HEK293 (cell line): ENCODE measurements at regions not wholly inside any gene's neighbourhood (a gene's known extent, or its start where the extent isn't known, plus 50 kb on each side); places are given as distances from the start of the nearest gene placed in this dataset.

Experiments
- CTCF ChIA-PET: fragments of 350-600 bp; formaldehyde crosslinking; extraction: SDS; loops from one replicate; lab custom pipeline; 2021; ENCODE audit warnings: antibody characterized with exemption; lab: Yijun Ruan, JAX
- POLR2A ChIA-PET: fragments of 300-600 bp; formaldehyde crosslinking; extraction: SDS; loops from one replicate; lab custom pipeline; 2020; ENCODE audit warnings: antibody characterized with exemption, inconsistent platforms; lab: Yijun Ruan, JAX
- H3K27ac ChIP-seq: fragments of 200-500 bp; sonication (Bioruptor generic); 2 replicates; pipeline ENCODE4 v1.5.1; 2014; ENCODE audit warnings: low read depth, low read length, control low read depth, inconsistent platforms; ENCODE audit errors: extremely low read depth
- H3K36me3 ChIP-seq, 2 experiments: fragments of 200-500 bp in 1 of 2; sonication (Bioruptor generic) in 1 of 2; 1 replicate in 1 of 2; 2 replicates in 1 of 2; pipeline ENCODE4 v1.5.1; 2014 to 2017; ENCODE audit warnings: inconsistent platforms in 2 of 2, low read length in 2 of 2; ENCODE audit not compliant: control insufficient read depth in 2 of 2, insufficient read depth in 1 of 2
- H3K4me1 ChIP-seq: fragments of 200-500 bp; sonication (Bioruptor generic); 2 replicates; pipeline ENCODE4 v1.5.1; 2014; ENCODE audit warnings: mild to moderate bottlenecking, low read length, inconsistent platforms; ENCODE audit not compliant: control insufficient read depth, insufficient read depth
- H3K4me3 ChIP-seq: 2 replicates; pipeline ENCODE4 v1.5.1; 2011; ENCODE audit warnings: low read depth, mild to moderate bottlenecking, control low read depth, low read length, moderate library complexity
- H3K9me3 ChIP-seq: fragments of 200-500 bp; sonication (Bioruptor generic); 2 replicates; pipeline ENCODE4 v1.5.1; 2014; ENCODE audit warnings: low read depth, low read length, inconsistent platforms; ENCODE audit not compliant: control insufficient read depth, insufficient read depth
- EGR2 ChIP-seq: fragments of 450-650 bp; formaldehyde crosslinking; IDR thresholded peaks from 2 replicates; pipeline ENCODE4 v1.5.1; 2016; ENCODE audit warnings: low read depth, missing biosample characterization, missing genetic modification characterization
- HOXA7 ChIP-seq: sonication (generic); formaldehyde crosslinking; IDR thresholded peaks from 2 replicates; pipeline ENCODE4 v1.8.1; 2022; ENCODE audit warnings: missing genetic modification reagents, borderline replicate concordance
- TCF7L2 ChIP-seq: IDR thresholded peaks from 2 replicates; pipeline ENCODE4 v1.6.1; 2011; ENCODE audit warnings: low read depth, mild to moderate bottlenecking, inconsistent platforms, low read length, moderate library complexity, borderline replicate concordance
- TRIM28 ChIP-seq: IDR thresholded peaks from 2 replicates; pipeline ENCODE4 v1.6.1; 2011; ENCODE audit warnings: low read length, control low read depth, borderline replicate concordance
- ZBTB17 ChIP-seq: fragments of 450-650 bp; formaldehyde crosslinking; IDR thresholded peaks from 2 replicates; pipeline ENCODE4 v1.5.1; 2016; ENCODE audit warnings: missing biosample characterization, missing genetic modification characterization
- ZBTB20 ChIP-seq: fragments of 450-650 bp; formaldehyde crosslinking; IDR thresholded peaks from 2 replicates; pipeline ENCODE4 v1.5.1; 2016; ENCODE audit warnings: missing biosample characterization, missing genetic modification characterization
- ZNF155 ChIP-seq: fragments of 450-650 bp; formaldehyde crosslinking; IDR thresholded peaks from 2 replicates; pipeline ENCODE4 v1.5.1; 2016; ENCODE audit warnings: missing biosample characterization, missing genetic modification characterization
- ZNF16 ChIP-seq: fragments of 450-650 bp; formaldehyde crosslinking; IDR thresholded peaks from 2 replicates; pipeline ENCODE4 v1.5.1; 2016; ENCODE audit warnings: low read depth, missing biosample characterization, missing genetic modification characterization
- ZNF175 ChIP-seq: fragments of 450-650 bp; formaldehyde crosslinking; IDR thresholded peaks from 2 replicates; pipeline ENCODE4 v1.5.1; 2016; ENCODE audit warnings: missing biosample characterization, missing genetic modification characterization
- ZNF184 ChIP-seq: fragments of 450-650 bp; IDR thresholded peaks from 2 replicates; pipeline ENCODE4 v1.5.1; 2018; ENCODE audit warnings: missing biosample characterization, mild to moderate bottlenecking, missing genetic modification characterization
- ZNF24 ChIP-seq: fragments of 450-650 bp; formaldehyde crosslinking; IDR thresholded peaks from 2 replicates; pipeline ENCODE4 v1.5.1; 2016; ENCODE audit warnings: missing biosample characterization, missing genetic modification characterization
- ZNF248 ChIP-seq: fragments of 450-650 bp; formaldehyde crosslinking; IDR thresholded peaks from 2 replicates; pipeline ENCODE4 v1.5.1; 2017; ENCODE audit warnings: missing biosample characterization, missing genetic modification characterization
- ZNF274 ChIP-seq, 2 experiments: fragments of 200-500 bp in 1 of 2; fragments of 450-650 bp in 1 of 2; sonication (Bioruptor generic) in 1 of 2; formaldehyde crosslinking in 1 of 2; IDR thresholded peaks; 2 replicates each; pipeline versions ENCODE4 v1.5.1 to v1.6.1; 2014 to 2016; ENCODE audit warnings: borderline replicate concordance in 1 of 2, inconsistent platforms in 1 of 2, low read length in 1 of 2, missing biosample characterization in 1 of 2, missing genetic modification characterization in 1 of 2
- ZNF292 ChIP-seq: fragments of 450-650 bp; formaldehyde crosslinking; IDR thresholded peaks from 2 replicates; pipeline ENCODE4 v1.5.1; 2016; ENCODE audit warnings: low read depth, missing biosample characterization, missing genetic modification characterization, borderline replicate concordance
- ZNF341 ChIP-seq: fragments of 450-650 bp; formaldehyde crosslinking; IDR thresholded peaks from 2 replicates; pipeline ENCODE4; 2016; ENCODE audit warnings: low read depth, missing biosample characterization, missing genetic modification characterization
- ZNF391 ChIP-seq: fragments of 450-650 bp; formaldehyde crosslinking; IDR thresholded peaks from 2 replicates; pipeline ENCODE4 v1.5.1; 2016; ENCODE audit warnings: low read depth, missing biosample characterization, missing genetic modification characterization, borderline replicate concordance
- ZNF473 ChIP-seq: fragments of 450-650 bp; formaldehyde crosslinking; IDR thresholded peaks from 2 replicates; pipeline ENCODE4 v1.5.1; 2017; ENCODE audit warnings: missing biosample characterization, missing genetic modification characterization
- ZNF48 ChIP-seq: fragments of 450-650 bp; formaldehyde crosslinking; IDR thresholded peaks from 2 replicates; pipeline ENCODE4 v1.5.1; 2016; ENCODE audit warnings: missing biosample characterization, missing genetic modification characterization
- ZNF521 ChIP-seq: fragments of 450-650 bp; formaldehyde crosslinking; IDR thresholded peaks from 2 replicates; pipeline ENCODE4 v1.5.1; 2017; ENCODE audit warnings: missing biosample characterization, mild to moderate bottlenecking, missing genetic modification characterization
- ZNF561 ChIP-seq: fragments of 450-650 bp; IDR thresholded peaks from 2 replicates; pipeline ENCODE4 v1.5.1; 2018; ENCODE audit warnings: missing biosample characterization, missing genetic modification characterization, borderline replicate concordance
- ZNF624 ChIP-seq: fragments of 450-650 bp; formaldehyde crosslinking; IDR thresholded peaks from 2 replicates; pipeline ENCODE4 v1.5.1; 2017; ENCODE audit warnings: missing biosample characterization, missing genetic modification characterization
- ZNF776 ChIP-seq: fragments of 450-650 bp; formaldehyde crosslinking; IDR thresholded peaks from 2 replicates; pipeline ENCODE4 v1.5.0; 2017; ENCODE audit warnings: missing biosample characterization, missing genetic modification characterization, borderline replicate concordance
- ZNF777 ChIP-seq: fragments of 450-650 bp; formaldehyde crosslinking; IDR thresholded peaks from 2 replicates; pipeline ENCODE4 v1.5.1; 2017; ENCODE audit warnings: missing biosample characterization, missing genetic modification characterization, borderline replicate concordance
- ZNF792 ChIP-seq: fragments of 450-650 bp; formaldehyde crosslinking; IDR thresholded peaks from 2 replicates; pipeline ENCODE4 v1.5.1; 2016; ENCODE audit warnings: missing biosample characterization, missing genetic modification characterization
- ZNF837 ChIP-seq: fragments of 450-650 bp; formaldehyde crosslinking; IDR thresholded peaks from 2 replicates; pipeline ENCODE4 v1.5.1; 2016; ENCODE audit warnings: missing biosample characterization, missing genetic modification characterization
- ZSCAN16 ChIP-seq: fragments of 450-650 bp; formaldehyde crosslinking; IDR thresholded peaks from 2 replicates; pipeline ENCODE4 v1.5.1; 2016; ENCODE audit warnings: missing biosample characterization, missing genetic modification characterization
- TF ChIP-seq, protein P1 (sequence below): fragments of 450-650 bp; formaldehyde crosslinking; IDR thresholded peaks from 2 replicates; pipeline ENCODE4 v1.5.1; 2016; ENCODE audit warnings: missing biosample characterization, missing genetic modification characterization
- TF ChIP-seq, protein P2 (sequence below): fragments of 450-650 bp; formaldehyde crosslinking; IDR thresholded peaks from 2 replicates; pipeline ENCODE4 v1.5.1; 2016; ENCODE audit warnings: missing biosample characterization, missing genetic modification characterization
- TF ChIP-seq, protein P3 (sequence below): fragments of 450-650 bp; formaldehyde crosslinking; IDR thresholded peaks from 2 replicates; pipeline ENCODE4 v1.5.1; 2016; ENCODE audit warnings: missing biosample characterization, missing genetic modification characterization

DNA sequence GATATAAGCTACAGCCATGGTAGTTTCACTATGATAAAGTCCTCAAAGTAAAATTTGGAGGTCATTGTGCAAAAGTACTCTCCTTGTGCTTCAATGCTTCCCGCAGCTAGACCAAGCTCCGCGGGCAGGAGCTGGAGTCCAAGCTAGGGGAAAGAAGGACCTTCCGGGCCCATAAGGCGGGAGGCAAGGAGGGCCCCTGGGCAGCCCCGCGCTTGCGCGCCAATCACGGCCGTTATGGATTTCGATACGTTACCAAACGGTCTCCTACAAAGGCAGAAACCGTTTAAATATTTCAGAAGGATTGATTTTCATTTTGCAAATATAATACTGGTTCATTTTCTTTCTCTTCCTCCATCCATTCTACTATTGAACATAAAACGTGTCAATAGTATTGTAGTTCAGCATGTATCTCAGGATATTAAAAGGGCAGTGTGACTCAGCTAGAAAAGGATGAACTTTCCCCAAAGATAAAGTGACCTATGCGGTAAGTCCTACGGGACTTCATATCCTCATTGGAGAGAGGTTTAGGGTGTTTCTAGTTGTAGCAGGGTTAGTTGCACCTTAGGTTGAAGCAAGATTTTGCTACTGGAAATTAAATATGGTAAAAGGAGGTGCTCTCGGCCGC is 128.0 kb downstream of the KIF20B start:
- CTCF ChIA-PET, result interaction anchor here (0.7 kb wide), 1 partner anchor 492 kb away, joined by 3 read pairs; no protein-coding TSS in a partner anchor
- POLR2A ChIA-PET, result no interaction called here
- Histone ChIP-seq H3K9me3 (no peaks in the 10 kb centered on the region), H3K27ac (no peak overlapping the region), H3K4me1 (no peaks in the 10 kb centered on the region), H3K4me3 (no peak overlapping the region), H3K36me3 (no peaks in the 10 kb centered on the region)
- TF ChIP-seq ZNF561 (no peak), ZNF391 (tag by site-specific recombination) (no peak)

DNA sequence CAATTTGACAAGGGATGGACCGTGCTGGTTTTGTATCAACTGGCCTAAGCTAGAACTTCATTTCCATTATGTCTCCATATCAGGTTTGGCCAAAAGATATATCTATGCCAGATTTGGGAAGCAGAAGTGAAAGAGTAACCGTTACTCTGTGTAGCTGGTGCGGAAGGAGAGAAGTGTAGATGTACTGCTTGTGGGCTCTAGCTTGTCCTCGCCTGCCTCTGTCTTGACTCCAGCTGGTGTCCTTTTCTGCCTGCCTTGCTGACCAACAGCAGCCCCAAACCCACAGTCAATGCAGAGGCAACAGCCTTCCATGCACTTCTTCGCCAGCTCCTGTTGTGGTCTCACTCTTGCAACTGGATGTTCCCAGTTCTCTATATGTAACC is 128.5 kb downstream of the KIF20B start:
- Histone ChIP-seq H3K9me3 (no peaks in the 10 kb centered on the region), H3K4me3 (no peak overlapping the region), H3K27ac (no peak overlapping the region), H3K36me3 (no peaks in the 10 kb centered on the region)
- POLR2A ChIA-PET, result no interaction called here
- CTCF ChIA-PET, result no interaction called here
- TF ChIP-seq TRIM28 (no peak), ZSCAN16 (no peak), ZNF521 (tag by site-specific recombination) (no peak), ZNF837 (tag by site-specific recombination) (no peak), EGR2 (tag by site-specific recombination) (no peak), ZNF473 (tag by site-specific recombination) (no peak), ZNF16 (tag by site-specific recombination) (no peak), ZNF155 (tag by site-specific recombination) (no peak), ZNF24 (no peak), ZNF184 (tag by site-specific recombination) (no peak), ZBTB20 (tag by site-specific recombination) (no peak), ZNF175 (no peak), ZNF248 (tag by site-specific recombination) (no peak), TCF7L2 (no peak), ZNF292 (no peak), ZNF624 (tag by site-specific recombination) (no peak), ZNF776 (no peak), ZNF777 (no peak)
- TF ChIP-seq, protein P1, sequence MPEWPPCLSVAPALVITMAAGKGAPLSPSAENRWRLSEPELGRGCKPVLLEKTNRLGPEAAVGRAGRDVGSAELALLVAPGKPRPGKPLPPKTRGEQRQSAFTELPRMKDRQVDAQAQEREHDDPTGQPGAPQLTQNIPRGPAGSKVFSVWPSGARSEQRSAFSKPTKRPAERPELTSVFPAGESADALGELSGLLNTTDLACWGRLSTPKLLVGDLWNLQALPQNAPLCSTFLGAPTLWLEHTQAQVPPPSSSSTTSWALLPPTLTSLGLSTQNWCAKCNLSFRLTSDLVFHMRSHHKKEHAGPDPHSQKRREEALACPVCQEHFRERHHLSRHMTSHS (tag by site-specific recombination), result no peak
- TF ChIP-seq, protein P2, sequence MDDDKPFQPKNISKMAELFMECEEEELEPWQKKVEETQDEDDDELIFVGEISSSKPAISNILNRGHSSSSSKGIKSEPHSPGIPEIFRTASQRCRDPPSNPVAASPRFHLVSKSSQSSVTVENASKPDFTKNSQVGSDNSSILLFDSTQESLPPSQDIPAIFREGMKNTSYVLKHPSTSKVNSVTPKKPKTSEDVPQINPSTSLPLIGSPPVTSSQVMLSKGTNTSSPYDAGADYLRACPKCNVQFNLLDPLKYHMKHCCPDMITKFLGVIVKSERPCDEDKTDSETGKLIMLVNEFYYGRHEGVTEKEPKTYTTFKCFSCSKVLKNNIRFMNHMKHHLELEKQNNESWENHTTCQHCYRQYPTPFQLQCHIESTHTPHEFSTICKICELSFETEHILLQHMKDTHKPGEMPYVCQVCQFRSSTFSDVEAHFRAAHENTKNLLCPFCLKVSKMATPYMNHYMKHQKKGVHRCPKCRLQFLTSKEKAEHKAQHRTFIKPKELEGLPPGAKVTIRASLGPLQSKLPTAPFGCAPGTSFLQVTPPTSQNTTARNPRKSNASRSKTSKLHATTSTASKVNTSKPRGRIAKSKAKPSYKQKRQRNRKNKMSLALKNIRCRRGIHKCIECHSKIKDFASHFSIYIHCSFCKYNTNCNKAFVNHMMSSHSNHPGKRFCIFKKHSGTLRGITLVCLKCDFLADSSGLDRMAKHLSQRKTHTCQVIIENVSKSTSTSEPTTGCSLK (tag by site-specific recombination), result no peak
- TF ChIP-seq, all 188 proteins: peak for 0
- no peaks in the 10 kb centered on the region for H3K4me1 ChIP-seq

DNA sequence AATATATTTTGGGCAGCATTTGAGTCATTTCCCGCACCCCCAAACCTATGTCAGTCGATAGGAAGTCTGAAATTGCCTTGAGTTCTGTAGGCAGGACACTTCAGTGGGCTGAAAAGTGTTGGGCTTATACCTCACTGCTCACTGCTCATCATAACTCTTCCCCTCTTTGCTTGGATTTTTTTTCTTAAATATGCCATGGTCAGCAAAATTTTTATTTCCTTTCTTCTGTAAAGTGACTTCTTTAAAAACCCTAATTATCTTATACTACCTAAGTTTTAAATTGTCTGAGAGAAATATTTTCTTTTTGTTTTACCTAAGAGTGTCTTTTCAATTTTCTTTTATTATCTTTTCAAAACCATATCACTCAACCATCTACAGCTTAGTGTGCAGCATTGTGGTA is 129.2 kb downstream of the KIF20B start:
- ChIA-PET POLR2A (no interaction called here), CTCF (no interaction called here)
- Histone ChIP-seq H3K36me3 (no peaks in the 10 kb centered on the region), H3K4me3 (no peak overlapping the region), H3K4me1 (no peaks in the 10 kb centered on the region), H3K27ac (no peak overlapping the region), H3K9me3 (no peaks in the 10 kb centered on the region)
- no peak for TF ChIP-seq HOXA7 (CRISPR knock-in tag)
- no peak for TF ChIP-seq ZNF48
- TF ChIP-seq ZNF792 (tag by site-specific recombination), result no peak
- no peak for TF ChIP-seq ZNF274 (IDR thresholded peaks at IDR 0.05; ENCODE audit: low read length)
- no peak for TF ChIP-seq ZNF274 (tag by site-specific recombination; IDR thresholded peaks at IDR 0.05; ENCODE audit: borderline replicate concordance)
- TF ChIP-seq ZBTB17 (tag by site-specific recombination), result no peak
- TF ChIP-seq, protein P3, sequence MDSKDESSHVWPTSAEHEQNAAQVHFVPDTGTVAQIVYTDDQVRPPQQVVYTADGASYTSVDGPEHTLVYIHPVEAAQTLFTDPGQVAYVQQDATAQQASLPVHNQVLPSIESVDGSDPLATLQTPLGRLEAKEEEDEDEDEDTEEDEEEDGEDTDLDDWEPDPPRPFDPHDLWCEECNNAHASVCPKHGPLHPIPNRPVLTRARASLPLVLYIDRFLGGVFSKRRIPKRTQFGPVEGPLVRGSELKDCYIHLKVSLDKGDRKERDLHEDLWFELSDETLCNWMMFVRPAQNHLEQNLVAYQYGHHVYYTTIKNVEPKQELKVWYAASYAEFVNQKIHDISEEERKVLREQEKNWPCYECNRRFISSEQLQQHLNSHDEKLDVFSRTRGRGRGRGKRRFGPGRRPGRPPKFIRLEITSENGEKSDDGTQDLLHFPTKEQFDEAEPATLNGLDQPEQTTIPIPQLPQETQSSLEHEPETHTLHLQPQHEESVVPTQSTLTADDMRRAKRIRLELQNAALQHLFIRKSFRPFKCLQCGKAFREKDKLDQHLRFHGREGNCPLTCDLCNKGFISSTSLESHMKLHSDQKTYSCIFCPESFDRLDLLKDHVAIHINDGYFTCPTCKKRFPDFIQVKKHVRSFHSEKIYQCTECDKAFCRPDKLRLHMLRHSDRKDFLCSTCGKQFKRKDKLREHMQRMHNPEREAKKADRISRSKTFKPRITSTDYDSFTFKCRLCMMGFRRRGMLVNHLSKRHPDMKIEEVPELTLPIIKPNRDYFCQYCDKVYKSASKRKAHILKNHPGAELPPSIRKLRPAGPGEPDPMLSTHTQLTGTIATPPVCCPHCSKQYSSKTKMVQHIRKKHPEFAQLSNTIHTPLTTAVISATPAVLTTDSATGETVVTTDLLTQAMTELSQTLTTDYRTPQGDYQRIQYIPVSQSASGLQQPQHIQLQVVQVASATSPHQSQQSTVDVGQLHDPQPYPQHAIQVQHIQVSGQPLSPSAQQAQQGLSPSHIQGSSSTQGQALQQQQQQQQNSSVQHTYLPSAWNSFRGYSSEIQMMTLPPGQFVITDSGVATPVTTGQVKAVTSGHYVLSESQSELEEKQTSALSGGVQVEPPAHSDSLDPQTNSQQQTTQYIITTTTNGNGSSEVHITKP, result no peak
- no peak for TF ChIP-seq ZNF341 (tag by site-specific recombination)
